Spleen (tissue), 11 donors: ENCODE measurements at regions not wholly inside any gene's neighbourhood (a gene's known extent, or its start where the extent isn't known, plus 50 kb on each side); places are given as distances from the start of the nearest gene placed in this dataset.

Experiments
- DNase-seq: peaks from one replicate; pipeline ENCODE4 v3.0.0-alpha.2; 2020
- H3K27ac ChIP-seq, 8 donors: fragments of 200-600 bp; sonication (generic) in 7 of 8; 1 replicate in 4 of 8; 2 replicates in 4 of 8; pipeline versions ENCODE4 v1.5.0 to v1.8.0; 2016 to 2021; ENCODE audit warnings: inconsistent platforms in 4 of 8, mild to moderate bottlenecking in 4 of 8, moderate library complexity in 1 of 8
- H3K27me3 ChIP-seq, 7 donors: fragments of 200-600 bp; sonication (generic) in 6 of 7; replicated peaks in 1 of 7; 1 replicate in 4 of 7; 2 replicates in 3 of 7; pipeline versions ENCODE4 v1.5.0 to v1.8.0; 2016 to 2021; ENCODE audit warnings: inconsistent platforms in 3 of 7, mild to moderate bottlenecking in 1 of 7
- H3K36me3 ChIP-seq, 6 donors: fragments of 200-600 bp; sonication (generic) in 5 of 6; 1 replicate in 4 of 6; 2 replicates in 2 of 6; pipeline versions ENCODE4 v1.5.0 to v1.8.0; 2016 to 2021; ENCODE audit warnings: inconsistent platforms in 2 of 6
- H3K4me1 ChIP-seq, 6 donors: fragments of 200-600 bp; sonication (generic) in 5 of 6; 1 replicate in 3 of 6; 2 replicates in 3 of 6; pipeline versions ENCODE4 v1.5.0 to v1.8.0; 2016 to 2021; ENCODE audit warnings: inconsistent platforms in 3 of 6
- H3K4me3 ChIP-seq, 8 donors: fragments of 200-600 bp; sonication (generic) in 7 of 8; 1 replicate in 4 of 8; 2 replicates in 4 of 8; pipeline versions ENCODE4 v1.5.0 to v1.8.0; 2016 to 2021; ENCODE audit warnings: inconsistent platforms in 4 of 8, mild to moderate bottlenecking in 4 of 8, moderate library complexity in 2 of 8
- H3K9me3 ChIP-seq, 8 donors: fragments of 200-600 bp; sonication (generic) in 7 of 8; 1 replicate in 4 of 8; 2 replicates in 4 of 8; pipeline versions ENCODE4 v1.5.0 to v1.8.0; 2016 to 2021; ENCODE audit warnings: inconsistent platforms in 4 of 8
- CTCF ChIP-seq, 11 experiments: fragments of 200-600 bp in 7 of 11; fragments of 450-650 bp in 4 of 11; sonication (generic) in 4 of 11; IDR thresholded peaks in 8 of 11; conservative IDR thresholded peaks in 3 of 11; 1 replicate in 7 of 11; 2 replicates in 4 of 11; pipeline versions ENCODE4 v1.4.0 to v1.8.0; 2016 to 2021; ENCODE audit warnings: antibody characterized with exemption in 11 of 11, inconsistent platforms in 4 of 11, mild to moderate bottlenecking in 1 of 11
- POLR2A ChIP-seq, 3 donors: fragments of 450-650 bp; IDR thresholded peaks; one replicate each; pipeline ENCODE4 v1.5.1; 2017; ENCODE audit warnings: antibody characterized with exemption in 3 of 3, mild to moderate bottlenecking in 1 of 3
- POLR2AphosphoS5 ChIP-seq, 3 donors: sonication (generic); formaldehyde crosslinking; IDR thresholded peaks; one replicate each; pipeline ENCODE4 v1.5.1; 2017; ENCODE audit warnings: antibody characterized with exemption in 3 of 3
- WGBS, 5 donors: extraction: QIAGEN DNeasy Blood & Tissue Kit in 3 of 5; methylation state at CpG; one replicate each; pipeline versions ENCODE4 v1.1.5 to v1.1.7; 2013 to 2018; 5-methylcytosine and 5-hydroxymethylcytosine counted together
- intact Hi-C: fragments of 100-400 bp; cut with DNase I; formaldehyde crosslinking; loops from one replicate; pipeline ENCODE4 v1.15.0; 2023; ENCODE audit warnings: low total_unique reads
- donor health status: healthy with polysubstance abuse.
- donor health status: DM: no; HTN: no; CAD: no; lungs with moderate emphysema.
- donor health status: DM: no; HTN: no; CAD: no.
- donor health status: Bipolar disorder and iron deficiency.
- donor health status: healthy.
- donor health status: DM: no; HTN: no; CAD: no.
- donor health status: DM: yes; HTN: yes; CAD: no.

GRCh38 chr13:82720986-82721385 lies 1161.3 kb downstream of the SLITRK1 start:
- Histone ChIP-seq H3K27ac (no peak overlapping the region), H3K36me3 (no peaks in the 10 kb centered on the region), H3K27me3 (no peaks in the 10 kb centered on the region), H3K4me1 (no peaks in the 10 kb centered on the region), H3K9me3 (no peaks in the 10 kb centered on the region), H3K4me3 (no peak overlapping the region)
- intact Hi-C loops: no loop called here
- TF ChIP-seq CTCF (IDR thresholded peaks at IDR 0.05 in 8 of 11, conservative IDR thresholded peaks at IDR 0.05 in 3 of 11) (no peak), POLR2A (IDR thresholded peaks at IDR 0.05) (no peak), POLR2AphosphoS5 (IDR thresholded peaks at IDR 0.05) (no peak)
- 62 to 76% (median 71%) methylated on average over 2 of the region's 2 CpGs for WGBS, 5 donors
- no peak for DNase-seq

- no peaks in the 10 kb centered on the region for H3K4me1 ChIP-seq
- H3K27ac ChIP-seq: no peak overlapping the region
- no peak overlapping the region for H3K4me3 ChIP-seq
- TF ChIP-seq POLR2A (IDR thresholded peaks at IDR 0.05) (no peak), POLR2AphosphoS5 (IDR thresholded peaks at IDR 0.05) (no peak), CTCF (IDR thresholded peaks at IDR 0.05 in 8 of 11, conservative IDR thresholded peaks at IDR 0.05 in 3 of 11) (no peak)
- H3K9me3 ChIP-seq: no peaks in the 10 kb centered on the region
- no peak for DNase-seq
- H3K27me3 ChIP-seq: no peaks in the 10 kb centered on the region
- WGBS, 5 donors: 42 to 92% (median 86%) methylated on average over 1 of the region's 1 CpG
- no peaks in the 10 kb centered on the region for H3K36me3 ChIP-seq
- intact Hi-C loops: no loop called here
These were observed 1162.3 kb downstream of the SLITRK1 start for GRCh38 chr13:82719987-82720386.

GRCh38 chr13:82717249-82717648 lies 1165.0 kb downstream of the SLITRK1 start:
- WGBS, 5 donors: 71 to 88% (median 79%) methylated on average over 2 of the region's 2 CpGs

More at GRCh38 chr13:82717249-82717648, 1165.0 kb downstream of the SLITRK1 start:
- Histone ChIP-seq H3K4me1 (no peaks in the 10 kb centered on the region), H3K9me3 (no peaks in the 10 kb centered on the region), H3K4me3 (no peak overlapping the region), H3K27me3 (no peaks in the 10 kb centered on the region), H3K27ac (no peak overlapping the region), H3K36me3 (no peaks in the 10 kb centered on the region)
- TF ChIP-seq POLR2AphosphoS5 (IDR thresholded peaks at IDR 0.05): no peak
- no peak for TF ChIP-seq CTCF (IDR thresholded peaks at IDR 0.05 in 8 of 11, conservative IDR thresholded peaks at IDR 0.05 in 3 of 11)
- no peak for TF ChIP-seq POLR2A (IDR thresholded peaks at IDR 0.05)
- intact Hi-C loops: no loop called here
- DNase-seq: no peak
